ENCODE measurements at regions not wholly inside any gene's neighbourhood (a gene's known extent, or its start where the extent isn't known, plus 50 kb on each side); places are given as distances from the start of the nearest gene placed in this dataset.

DNA sequence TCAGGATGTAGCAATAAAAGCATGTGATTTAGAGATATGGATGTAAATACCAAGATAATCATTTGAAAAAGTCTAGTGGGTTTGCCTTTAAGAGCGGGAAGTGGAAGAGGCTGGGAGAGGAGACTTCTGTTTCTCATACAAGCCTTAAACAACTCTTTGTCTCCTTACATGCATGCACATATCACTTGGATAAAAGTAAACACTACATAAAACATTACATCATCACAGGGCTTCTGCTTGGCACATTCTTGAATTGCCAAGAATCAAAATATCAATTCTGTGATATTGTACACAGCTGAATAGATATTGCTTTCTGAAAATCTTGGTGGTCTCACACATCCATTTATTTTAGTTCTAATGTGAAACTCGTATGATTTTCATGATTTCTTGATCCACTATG is 57.6 kb downstream of the FOXD1 start:
- TF ChIP-seq, protein P1, sequence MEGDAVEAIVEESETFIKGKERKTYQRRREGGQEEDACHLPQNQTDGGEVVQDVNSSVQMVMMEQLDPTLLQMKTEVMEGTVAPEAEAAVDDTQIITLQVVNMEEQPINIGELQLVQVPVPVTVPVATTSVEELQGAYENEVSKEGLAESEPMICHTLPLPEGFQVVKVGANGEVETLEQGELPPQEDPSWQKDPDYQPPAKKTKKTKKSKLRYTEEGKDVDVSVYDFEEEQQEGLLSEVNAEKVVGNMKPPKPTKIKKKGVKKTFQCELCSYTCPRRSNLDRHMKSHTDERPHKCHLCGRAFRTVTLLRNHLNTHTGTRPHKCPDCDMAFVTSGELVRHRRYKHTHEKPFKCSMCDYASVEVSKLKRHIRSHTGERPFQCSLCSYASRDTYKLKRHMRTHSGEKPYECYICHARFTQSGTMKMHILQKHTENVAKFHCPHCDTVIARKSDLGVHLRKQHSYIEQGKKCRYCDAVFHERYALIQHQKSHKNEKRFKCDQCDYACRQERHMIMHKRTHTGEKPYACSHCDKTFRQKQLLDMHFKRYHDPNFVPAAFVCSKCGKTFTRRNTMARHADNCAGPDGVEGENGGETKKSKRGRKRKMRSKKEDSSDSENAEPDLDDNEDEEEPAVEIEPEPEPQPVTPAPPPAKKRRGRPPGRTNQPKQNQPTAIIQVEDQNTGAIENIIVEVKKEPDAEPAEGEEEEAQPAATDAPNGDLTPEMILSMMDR (conservative IDR thresholded peaks at IDR 0.05), result no peak
- Mint-ChIP-seq H3K27ac (no peak overlapping the region), H3K27me3 (peaks cover 28% of the 10 kb centered on the region), H3K4me3 (no peak overlapping the region), H3K9me3 (peaks cover 5% of the 10 kb centered on the region), H3K36me3 (no peaks in the 10 kb centered on the region), H3K4me1 (ENCODE audit: unreplicated experiment) (peaks cover 21% of the 10 kb centered on the region)
- no peak for DNase-seq (ENCODE audit: extremely low spot score, unreplicated experiment)

- no peaks in the 10 kb centered on the region for H3K36me3 Mint-ChIP-seq
- no peak overlapping the region for H3K27ac Mint-ChIP-seq
- no peak overlapping the region for H3K4me3 Mint-ChIP-seq
- peaks cover 15% of the 10 kb centered on the region for H3K4me1 Mint-ChIP-seq (ENCODE audit: unreplicated experiment)
- TF ChIP-seq, protein P1 (conservative IDR thresholded peaks at IDR 0.05), result no peak
- H3K27me3 Mint-ChIP-seq, result peaks cover 25% of the 10 kb centered on the region
- peaks cover 11% of the 10 kb centered on the region for H3K9me3 Mint-ChIP-seq
- no peak for DNase-seq (ENCODE audit: extremely low spot score, unreplicated experiment)
Measured at GRCh38 chr5:73388740-73389139, 59.8 kb downstream of the FOXD1 start.

- Mint-ChIP-seq H3K9me3 (peaks cover 11% of the 10 kb centered on the region), H3K27ac (no peak overlapping the region), H3K4me3 (no peak overlapping the region), H3K27me3 (peaks cover 26% of the 10 kb centered on the region), H3K4me1 (ENCODE audit: unreplicated experiment) (peaks cover 10% of the 10 kb centered on the region), H3K36me3 (no peaks in the 10 kb centered on the region)
- DNase-seq (ENCODE audit: extremely low spot score, unreplicated experiment), result no peak
- TF ChIP-seq, protein P1 (conservative IDR thresholded peaks at IDR 0.05), result no peak
Measured at GRCh38 chr5:73388306-73388684, 60.3 kb downstream of the FOXD1 start.

- no peak overlapping the region for H3K4me3 Mint-ChIP-seq
- H3K4me1 Mint-ChIP-seq (ENCODE audit: unreplicated experiment), result peaks cover 5% of the 10 kb centered on the region
- H3K36me3 Mint-ChIP-seq, result no peaks in the 10 kb centered on the region
- TF ChIP-seq, protein P1 (conservative IDR thresholded peaks at IDR 0.05), result no peak
- no peak overlapping the region for H3K27ac Mint-ChIP-seq
- no peak for DNase-seq (ENCODE audit: extremely low spot score, unreplicated experiment)
- H3K27me3 Mint-ChIP-seq, result peaks cover 26% of the 10 kb centered on the region
- H3K9me3 Mint-ChIP-seq, result peaks cover 11% of the 10 kb centered on the region
Measured at GRCh38 chr5:73387601-73388305, 60.8 kb downstream of the FOXD1 start.

DNA sequence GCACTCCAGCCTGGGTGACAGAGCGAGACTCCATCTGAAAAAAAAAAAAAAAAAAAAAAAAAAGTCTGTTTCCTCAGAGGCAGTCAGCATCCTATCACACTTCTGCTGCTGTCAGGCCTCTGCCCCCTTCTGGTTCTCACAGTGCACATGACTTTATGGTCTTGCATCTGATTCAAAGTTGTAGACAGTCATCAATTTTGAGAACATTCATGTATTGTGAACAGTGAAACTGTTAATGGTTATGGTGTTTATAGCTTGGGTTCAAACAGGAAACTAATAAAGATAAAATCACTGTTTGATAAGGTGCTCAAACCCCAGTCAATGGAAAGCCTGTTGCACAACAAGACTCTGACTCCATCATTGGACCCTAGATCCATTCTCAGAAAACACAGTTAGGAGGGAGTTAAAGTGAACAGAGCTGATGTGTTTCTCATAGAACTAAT is 61.4 kb downstream of the FOXD1 start:
- TF ChIP-seq, protein P1 (conservative IDR thresholded peaks at IDR 0.05), result no peak
- Mint-ChIP-seq H3K4me1 (ENCODE audit: unreplicated experiment) (no peaks in the 10 kb centered on the region), H3K27ac (no peak overlapping the region), H3K4me3 (no peak overlapping the region), H3K27me3 (peaks cover 22% of the 10 kb centered on the region), H3K9me3 (peaks cover 11% of the 10 kb centered on the region), H3K36me3 (no peaks in the 10 kb centered on the region)
- no peak for DNase-seq (ENCODE audit: extremely low spot score, unreplicated experiment)
